GM19238 (cell line): ENCODE measurements at regions not wholly inside any gene's neighbourhood (a gene's known extent, or its start where the extent isn't known, plus 50 kb on each side); places are given as distances from the start of the nearest gene placed in this dataset.

Experiments used
- DNase-seq: peaks from one replicate; pipeline ENCODE4 v3.0.0; 2011; ENCODE audit warnings: low spot score; ENCODE audit not compliant: insufficient read length

DNA sequence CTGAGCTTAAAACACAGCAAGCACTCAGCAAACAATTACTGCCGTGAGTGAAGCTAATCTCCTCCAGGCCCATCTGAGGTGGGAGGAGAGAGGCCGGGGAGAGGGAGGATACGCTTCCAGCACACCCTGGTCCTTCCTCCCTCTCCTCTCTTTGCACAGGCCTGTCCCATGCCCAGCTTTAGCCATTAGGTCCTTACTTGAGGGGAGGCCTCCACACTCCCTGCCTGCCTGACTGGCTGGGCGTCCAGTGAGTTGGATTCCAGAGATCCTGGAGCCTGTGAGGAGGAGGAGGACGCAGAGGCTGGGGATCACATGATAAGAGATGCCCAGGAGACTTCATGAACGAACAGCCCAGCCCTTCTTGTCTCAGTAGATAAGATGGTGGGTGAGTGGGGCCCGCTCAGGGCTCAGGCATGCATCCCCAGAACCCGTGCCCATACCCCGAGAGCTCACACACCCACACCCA is 65.1 kb upstream of the NCOR2 start:
- DNase-seq, result no peak

DNA sequence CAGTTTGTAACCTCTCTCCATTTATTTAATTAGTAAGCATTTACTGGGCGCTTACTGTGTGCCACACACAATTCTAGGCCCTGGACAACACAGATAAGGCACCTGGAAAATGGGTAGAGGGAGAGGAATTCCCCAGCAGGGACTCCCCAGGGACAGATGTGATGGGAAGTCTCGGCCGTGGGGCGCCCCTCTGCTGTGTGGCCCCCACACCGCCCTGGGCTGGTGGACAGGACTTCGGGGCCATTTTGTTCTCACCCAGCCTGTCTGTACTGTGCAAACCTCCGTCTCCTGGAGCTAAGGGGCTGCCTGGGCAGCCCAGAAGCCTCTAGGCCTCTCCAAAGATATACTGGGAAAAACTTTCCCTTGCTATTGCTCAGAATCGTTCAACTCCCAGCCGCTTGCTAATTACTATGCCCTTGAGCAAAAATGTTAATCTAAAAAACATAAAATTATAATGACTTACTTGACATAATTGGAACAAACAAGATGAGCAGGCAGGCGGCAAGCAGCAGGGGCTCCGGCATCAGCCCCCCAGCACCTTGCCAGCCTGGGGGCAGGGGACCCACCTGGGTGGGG is 64.4 kb upstream of the NCOR2 start:
- no peak for DNase-seq

DNA sequence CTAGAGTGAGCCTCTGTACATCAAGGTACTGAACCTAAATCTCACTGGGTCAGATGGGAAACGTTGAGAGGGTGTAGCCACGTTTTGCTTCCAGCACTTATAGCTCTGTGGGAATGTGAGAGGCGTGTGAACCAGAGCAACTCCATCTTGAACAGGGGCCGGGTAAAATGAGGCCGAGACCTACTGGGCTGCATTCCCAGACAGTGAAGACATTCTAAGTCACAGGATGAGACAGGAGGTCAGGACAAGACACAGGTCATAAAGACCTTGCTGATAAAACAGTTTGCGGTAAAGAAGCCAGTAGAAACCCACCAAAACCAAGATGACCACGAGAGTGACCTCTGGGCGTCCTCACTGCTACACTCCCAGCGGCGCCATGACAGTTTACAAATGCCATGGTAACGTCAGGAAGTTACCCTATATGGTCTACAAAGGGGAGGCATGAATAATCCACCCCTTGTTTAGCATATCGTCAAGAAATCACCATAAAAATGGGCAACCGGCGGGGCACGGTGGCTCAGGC is 63.4 kb upstream of the NCOR2 start:
- DNase-seq, result no peak

DNA sequence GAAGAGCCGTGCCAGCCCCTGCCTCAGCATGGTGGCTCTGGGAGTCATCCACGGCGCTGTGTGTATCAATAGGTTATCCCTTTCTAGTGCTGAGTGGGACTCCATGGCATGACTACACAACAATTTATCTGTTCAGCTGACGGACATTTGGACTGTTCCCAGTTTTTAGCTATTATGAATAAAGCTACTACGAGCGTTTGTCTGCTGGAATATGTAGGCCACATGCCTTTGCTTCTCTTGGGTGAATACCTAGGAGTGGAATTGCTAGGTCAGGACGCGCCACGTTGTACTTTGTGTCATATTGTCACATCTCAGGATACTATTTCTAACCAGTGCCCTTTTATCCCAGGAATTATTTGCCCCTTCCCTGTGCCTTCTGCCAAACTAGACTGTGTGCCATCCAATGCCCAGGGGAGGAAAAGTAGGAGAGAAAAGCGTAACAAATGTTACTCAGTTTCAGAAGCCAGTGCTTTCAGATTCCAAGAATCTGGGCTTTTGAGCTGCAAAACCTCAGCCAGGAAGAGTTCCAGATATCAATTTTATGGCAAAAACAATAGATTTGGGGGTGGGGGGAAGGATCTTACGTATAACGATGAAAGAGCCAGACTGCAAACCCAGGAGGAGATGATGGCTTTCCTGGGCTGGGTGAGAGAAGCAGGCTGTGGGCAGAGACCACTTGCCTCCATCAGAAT is 62.5 kb upstream of the NCOR2 start:
- no peak for DNase-seq

DNA sequence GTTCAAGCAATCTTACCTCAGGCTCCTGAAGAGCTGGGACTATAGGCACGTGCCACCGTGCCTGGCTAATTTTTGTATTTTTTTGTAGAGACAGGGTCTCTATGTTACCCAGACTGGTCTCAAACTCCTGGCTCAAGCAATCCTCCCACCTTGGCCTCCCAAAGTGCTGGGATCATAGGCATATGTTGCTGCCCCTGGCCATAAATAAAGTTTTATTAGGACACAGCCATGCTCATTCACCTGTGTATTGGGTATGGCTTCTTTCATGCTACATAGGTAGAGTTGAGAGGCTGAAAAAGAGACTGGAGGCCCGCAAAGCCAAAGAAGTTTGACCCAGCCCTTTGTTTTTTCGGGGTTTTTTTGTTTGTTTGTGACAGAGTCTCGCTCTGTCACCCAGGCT is 61.7 kb upstream of the NCOR2 start:
- no peak for DNase-seq

DNA sequence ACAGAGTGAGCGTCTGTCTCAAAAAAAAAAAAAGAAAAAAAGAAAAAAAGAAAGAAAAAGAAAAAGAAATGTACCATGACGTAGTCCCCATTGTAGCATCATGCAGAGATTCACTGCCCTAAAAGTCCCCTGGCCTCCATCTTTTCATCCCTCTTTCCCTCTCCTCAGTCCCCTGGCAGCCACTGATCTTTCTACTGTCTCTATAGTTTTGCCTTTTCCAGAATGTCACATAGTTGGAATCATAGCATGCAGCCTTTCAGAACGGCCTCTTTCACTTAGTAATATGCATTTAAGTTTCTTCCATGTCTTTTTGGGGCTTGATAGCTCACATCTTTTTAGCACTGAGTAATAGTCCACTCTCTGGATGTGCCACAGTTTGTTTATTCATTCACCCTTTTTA is 60.5 kb upstream of the NCOR2 start:
- DNase-seq, result no peak

DNA sequence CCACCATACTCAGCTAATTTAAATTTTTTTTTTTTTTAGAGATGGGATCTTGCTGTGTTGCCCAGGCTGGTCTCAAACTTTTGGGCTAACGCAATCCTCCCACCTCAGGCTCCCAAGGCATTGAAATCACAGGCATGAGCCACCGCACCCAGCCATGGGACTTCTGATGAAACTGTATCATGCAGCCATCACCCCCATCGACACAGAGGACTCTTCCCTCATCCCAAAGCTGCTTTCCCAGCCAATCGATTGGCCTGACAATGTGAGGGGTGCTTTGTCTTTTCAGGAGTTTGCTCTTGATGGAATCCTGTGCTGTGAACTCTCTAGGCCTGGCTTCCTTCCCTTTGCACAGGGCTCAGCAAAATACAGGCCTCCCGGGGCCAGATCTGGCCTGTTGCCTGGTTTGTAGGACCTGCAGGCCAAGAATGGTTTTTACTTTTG is 59.6 kb upstream of the NCOR2 start:
- DNase-seq, result no peak

DNA sequence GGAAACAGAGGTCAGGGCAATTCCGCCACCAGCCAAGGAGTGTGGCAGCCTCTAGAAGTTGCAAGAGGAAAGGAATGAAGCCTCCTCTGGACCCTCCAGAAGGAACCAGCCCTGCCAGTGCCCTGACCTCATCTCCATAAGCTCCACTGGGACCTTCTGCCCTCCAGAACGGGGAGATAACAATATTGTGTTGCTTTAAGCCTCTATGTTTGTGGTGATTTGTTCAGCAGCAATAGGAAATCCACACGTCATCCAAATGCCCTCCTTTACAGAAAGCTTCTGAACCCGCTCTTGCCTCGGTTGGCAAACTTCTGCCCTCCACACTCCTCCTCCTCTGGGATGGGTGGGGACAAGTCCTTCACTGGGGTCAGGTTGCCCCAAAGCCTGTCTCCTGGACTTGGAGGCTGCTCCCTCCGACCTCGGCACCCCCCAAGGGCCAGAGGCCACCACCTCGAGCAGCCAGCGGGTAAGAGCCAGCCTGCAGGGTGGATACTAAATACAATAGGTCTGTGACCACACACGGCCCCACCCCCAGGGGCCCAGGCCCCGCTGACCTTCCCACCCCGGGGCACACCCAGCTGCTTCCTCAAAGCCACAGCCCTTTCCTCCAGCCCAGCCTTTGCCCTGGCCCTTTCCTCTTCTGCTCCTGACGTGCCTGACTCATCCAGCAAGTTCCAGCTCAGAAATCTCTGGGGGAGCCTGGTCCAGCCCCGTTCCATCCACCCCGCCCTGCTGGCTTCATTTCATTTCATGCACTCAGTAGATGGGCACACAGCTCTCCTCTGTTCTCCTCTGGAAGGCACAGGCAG is 58.7 kb upstream of the NCOR2 start:
- DNase-seq, result no peak

DNA sequence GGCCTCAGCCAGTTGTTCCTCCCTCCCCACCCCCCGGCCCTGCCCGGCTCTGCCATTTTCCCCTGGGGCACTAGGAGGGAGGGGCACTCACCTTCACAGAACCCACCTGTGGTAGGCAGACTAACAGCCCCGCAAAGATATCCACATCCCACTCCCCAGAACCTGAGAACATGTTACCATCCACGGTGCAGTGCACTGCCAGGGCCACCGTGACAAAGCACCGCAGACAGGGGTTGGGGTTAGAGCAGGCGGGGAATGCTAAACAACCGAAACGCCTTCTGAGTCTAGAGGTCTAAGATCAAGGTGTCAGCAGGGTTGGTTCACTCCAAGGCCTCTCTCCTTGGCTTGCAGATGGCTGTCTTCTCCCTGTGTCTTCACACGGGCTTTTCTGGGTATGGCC is 57.4 kb upstream of the NCOR2 start:
- DNase-seq, result no peak

DNA sequence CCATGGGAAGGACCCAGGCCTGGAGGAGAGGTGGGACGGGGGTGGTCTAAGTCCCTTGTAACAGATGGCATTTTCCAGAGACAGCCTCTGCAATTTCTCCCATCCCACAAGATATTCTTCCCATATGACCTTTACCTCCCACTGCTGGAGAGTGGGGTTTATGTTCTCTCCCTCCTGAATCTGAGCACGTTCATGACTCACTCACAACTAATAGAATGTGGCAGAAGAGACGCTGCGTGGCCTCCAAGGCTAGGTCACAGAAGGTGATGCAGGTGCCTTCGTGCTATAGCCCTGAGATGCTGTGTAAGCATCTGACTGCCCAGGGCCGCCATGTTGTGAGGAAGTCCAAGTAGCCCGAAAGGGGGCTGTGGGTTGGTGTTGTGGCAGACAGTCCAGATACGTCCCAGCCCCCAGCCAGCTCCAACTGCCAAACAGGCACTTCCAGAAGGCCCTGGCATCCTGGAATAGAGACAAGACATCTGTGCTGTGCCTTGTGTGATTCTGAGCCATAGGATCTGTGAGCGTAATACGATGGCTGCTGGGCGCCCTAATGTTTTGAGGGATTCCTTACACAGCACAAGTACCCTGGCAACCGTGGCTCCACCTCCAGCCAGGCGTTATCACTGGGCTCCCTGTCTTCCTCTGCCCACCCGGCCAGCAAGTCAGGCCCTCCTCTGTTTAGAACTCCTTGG is 56.1 kb upstream of the NCOR2 start:
- DNase-seq, result no peak

DNA sequence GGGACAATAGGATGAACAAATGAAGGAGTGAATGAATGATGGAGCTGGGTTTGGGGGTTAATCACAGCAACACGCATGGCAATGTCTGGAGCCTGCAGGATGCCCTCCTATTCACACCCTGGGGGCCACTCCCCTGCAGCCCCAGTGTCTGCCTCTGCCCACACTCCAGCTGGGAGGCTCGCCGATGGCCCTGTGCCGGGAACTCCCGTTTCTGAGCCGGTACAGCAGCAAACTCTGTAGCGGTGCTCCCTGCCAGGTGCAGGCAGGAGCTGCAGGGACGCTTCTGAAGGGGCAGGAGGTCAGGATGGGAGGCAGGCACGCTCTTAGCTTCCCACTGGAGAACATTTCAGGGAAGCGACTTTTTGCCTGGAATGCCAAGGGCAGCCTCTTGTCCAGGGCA is 55.4 kb upstream of the NCOR2 start:
- no peak for DNase-seq

DNA sequence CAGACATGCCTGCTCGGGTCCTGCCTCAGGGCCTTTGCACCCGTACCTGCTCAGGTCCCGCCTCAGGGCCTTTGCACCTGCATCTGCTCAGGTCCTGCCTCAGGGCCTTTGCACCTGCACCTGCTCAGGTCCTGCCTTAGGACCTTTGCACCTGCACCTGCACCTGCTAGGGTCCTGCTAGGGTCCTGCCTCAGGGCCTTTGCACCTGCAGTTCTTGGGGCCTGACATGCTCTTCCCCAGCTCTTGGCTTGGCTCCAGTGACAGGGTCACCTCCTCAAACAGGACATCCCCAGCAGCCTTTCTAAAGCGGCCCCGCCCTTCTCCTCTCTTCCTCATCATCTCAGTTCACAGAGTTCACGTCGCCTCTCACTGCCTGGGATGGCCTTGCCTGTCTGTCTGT is 54.9 kb upstream of the NCOR2 start:
- DNase-seq, result no peak

DNA sequence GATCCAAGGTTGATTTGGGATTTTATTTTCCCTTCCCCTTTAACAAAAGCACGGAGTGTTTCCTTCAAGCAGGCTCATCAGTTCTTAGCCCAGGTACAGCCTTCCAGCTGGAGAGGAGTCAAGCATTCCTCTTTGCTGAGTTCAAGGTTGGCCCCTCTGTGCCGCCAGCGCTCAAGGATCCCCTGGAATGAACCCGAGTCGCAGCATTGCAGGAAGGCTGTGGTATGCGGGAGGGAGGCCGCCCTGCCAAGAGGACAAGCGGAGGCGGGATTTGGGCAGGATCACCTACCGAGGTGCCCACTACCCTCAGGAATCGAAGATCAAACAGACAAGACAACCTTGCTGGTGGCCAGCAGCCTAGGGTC is 53.9 kb upstream of the NCOR2 start:
- no peak for DNase-seq

DNA sequence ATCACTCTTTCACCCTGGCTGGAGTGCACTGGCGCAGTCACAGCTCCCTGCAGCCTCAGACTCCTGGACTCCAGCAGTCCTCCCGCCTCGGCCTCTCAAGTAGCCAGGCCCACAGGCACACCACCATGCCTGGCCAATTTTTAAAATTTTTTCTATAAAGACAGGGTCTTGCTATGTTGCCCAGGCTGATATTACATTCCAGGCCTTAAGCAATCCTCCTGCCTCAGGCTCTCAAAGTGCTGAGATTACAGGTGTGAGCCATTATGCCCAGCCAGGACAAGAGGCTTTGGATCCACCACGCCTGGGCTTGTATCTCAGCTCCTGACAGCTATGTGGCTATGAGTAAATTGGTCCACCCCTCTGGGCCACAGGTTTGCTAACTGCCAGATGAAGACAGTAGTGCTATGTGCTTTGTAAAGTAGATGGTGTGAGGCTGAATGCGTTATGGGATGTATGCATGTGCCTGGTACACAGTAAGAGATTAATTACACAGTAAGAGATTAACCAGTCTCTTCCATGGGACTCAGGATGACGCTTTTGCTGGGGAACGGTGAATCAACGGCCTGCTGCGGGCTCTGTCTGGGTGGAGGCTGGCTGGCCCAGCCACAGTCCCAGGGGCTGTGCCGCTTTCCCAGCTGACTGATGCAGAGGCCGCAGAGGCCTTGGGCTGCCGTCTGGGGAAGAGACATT is 53.3 kb upstream of the NCOR2 start:
- no peak for DNase-seq

DNA sequence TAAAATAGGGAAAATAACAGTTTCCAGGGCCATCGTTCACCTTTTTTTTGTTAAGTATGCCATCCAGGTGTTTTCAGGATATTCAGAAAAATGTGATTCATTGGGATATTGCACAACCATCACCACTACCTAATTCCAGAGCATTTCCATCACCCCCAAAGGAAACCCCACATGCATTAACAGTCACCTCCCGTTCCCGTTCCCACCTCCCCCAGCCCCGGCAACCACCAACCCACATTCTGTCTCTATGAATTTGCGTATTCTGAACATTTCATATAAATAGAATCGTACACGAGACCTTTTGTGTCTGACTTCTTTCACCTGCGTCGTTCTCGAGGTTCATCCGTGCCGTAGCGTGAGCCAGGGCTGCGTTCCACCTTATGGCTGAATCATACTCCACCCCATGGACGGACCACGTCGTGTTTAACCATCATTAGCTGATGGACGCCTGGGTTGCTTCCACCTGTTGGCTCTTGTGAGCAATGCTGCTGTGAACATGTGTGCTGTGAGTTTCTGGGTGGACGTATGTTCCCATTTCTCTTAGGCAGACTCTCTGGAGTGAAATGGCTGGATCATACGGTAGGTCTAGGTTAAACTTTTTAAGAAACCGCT is 51.0 kb upstream of the NCOR2 start:
- DNase-seq, result no peak

DNA sequence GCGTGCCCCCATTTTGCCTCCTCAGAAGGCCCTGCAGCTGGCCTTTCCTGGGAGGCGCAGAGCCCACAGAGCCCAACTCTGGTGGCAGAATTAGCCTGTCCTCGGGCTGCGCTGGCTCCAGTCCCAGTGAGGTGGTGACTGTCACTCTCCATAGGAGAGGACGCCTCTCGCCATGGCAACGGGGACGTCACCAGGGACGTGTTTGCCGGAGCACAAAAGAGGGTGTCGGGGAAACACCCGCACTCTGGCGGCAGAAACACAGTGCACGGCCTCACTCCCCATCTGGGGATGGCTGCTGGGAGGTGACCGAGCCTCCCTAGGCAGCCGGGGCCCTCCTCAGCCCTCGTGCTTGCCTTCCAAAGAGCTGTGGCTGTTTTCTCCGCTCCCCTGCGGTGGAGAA is 50.2 kb upstream of the NCOR2 start:
- no peak for DNase-seq
